HEK293T (cell line): ENCODE measurements at regions not wholly inside any gene's neighbourhood (a gene's known extent, or its start where the extent isn't known, plus 50 kb on each side); places are given as distances from the start of the nearest gene placed in this dataset.

ENCODE experiments used
- ARNT ChIP-seq: fragments of 450-650 bp; IDR thresholded peaks from 2 replicates; pipeline ENCODE4 v1.6.1; 2017; ENCODE audit warnings: mild to moderate bottlenecking
- BHLHE40 ChIP-seq: fragments of 450-650 bp; IDR thresholded peaks from 2 replicates; pipeline ENCODE4 v1.6.1; 2016; ENCODE audit warnings: mild to moderate bottlenecking, moderate library complexity, borderline replicate concordance
- CTBP1 ChIP-seq: fragments of 450-650 bp; IDR thresholded peaks from 2 replicates; pipeline ENCODE4 v1.6.1; 2016; ENCODE audit warnings: borderline replicate concordance
- FOXK2 ChIP-seq: fragments of 450-650 bp; IDR thresholded peaks from 2 replicates; pipeline ENCODE4 v1.6.1; 2016; ENCODE audit warnings: mild to moderate bottlenecking
- FOXM1 ChIP-seq: fragments of 450-650 bp; IDR thresholded peaks from 2 replicates; pipeline ENCODE4 v1.6.1; 2017; ENCODE audit warnings: mild to moderate bottlenecking, borderline replicate concordance
- HDGF ChIP-seq: fragments of 450-650 bp; IDR thresholded peaks from 2 replicates; pipeline ENCODE4 v1.6.1; 2017; ENCODE audit warnings: antibody characterized with exemption, borderline replicate concordance
- L3MBTL2 ChIP-seq: fragments of 450-650 bp; conservative IDR thresholded peaks from 2 replicates; pipeline ENCODE4 v1.6.1; 2016; ENCODE audit warnings: mild to moderate bottlenecking
- LEF1 ChIP-seq: fragments of 450-650 bp; IDR thresholded peaks from 2 replicates; pipeline ENCODE4 v1.6.1; 2017; ENCODE audit warnings: mild to moderate bottlenecking, borderline replicate concordance
- NFRKB ChIP-seq: fragments of 450-650 bp; IDR thresholded peaks from 2 replicates; pipeline ENCODE4 v1.6.1; 2016; ENCODE audit warnings: mild to moderate bottlenecking, moderate library complexity
- SUZ12 ChIP-seq: fragments of 450-650 bp; IDR thresholded peaks from 2 replicates; pipeline ENCODE4 v1.6.1; 2016; ENCODE audit warnings: mild to moderate bottlenecking
- TARDBP ChIP-seq: fragments of 450-650 bp; IDR thresholded peaks from 2 replicates; pipeline ENCODE4 v1.6.1; 2016
- ZNF384 ChIP-seq: fragments of 450-650 bp; IDR thresholded peaks from 2 replicates; pipeline ENCODE4 v1.6.1; 2016
- TF ChIP-seq, protein P1 (sequence below): fragments of 450-650 bp; IDR thresholded peaks from 2 replicates; pipeline ENCODE4 v1.6.1; 2016

DNA sequence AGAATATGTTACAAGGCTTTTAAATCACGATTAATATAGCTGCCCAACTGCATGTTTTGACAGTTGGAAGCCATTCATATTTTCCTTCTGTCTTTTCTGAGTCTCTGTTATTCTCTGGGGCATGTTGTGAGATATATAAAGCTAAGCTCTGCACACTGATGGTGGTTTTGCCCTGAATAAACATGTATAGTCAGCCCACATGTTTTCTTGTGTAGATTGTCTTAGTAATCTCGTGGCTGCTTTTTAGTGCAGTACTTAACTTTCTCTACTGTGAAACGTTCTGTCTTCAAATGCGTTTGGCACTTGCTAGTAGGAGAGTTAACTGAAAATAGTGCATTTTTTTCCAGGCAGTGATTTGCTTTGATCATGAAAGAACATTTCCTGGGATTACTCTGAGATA, 268.5 kb downstream of the DNAJB9 start:
- no peak for TF ChIP-seq ZNF384
- no peak for TF ChIP-seq ARNT
- no peak for TF ChIP-seq L3MBTL2
- no peak for TF ChIP-seq FOXM1
- no peak for TF ChIP-seq FOXK2
- TF ChIP-seq HDGF: no peak
- TF ChIP-seq BHLHE40: no peak
- TF ChIP-seq NFRKB: no peak
- TF ChIP-seq TARDBP: no peak
- TF ChIP-seq, protein P1, sequence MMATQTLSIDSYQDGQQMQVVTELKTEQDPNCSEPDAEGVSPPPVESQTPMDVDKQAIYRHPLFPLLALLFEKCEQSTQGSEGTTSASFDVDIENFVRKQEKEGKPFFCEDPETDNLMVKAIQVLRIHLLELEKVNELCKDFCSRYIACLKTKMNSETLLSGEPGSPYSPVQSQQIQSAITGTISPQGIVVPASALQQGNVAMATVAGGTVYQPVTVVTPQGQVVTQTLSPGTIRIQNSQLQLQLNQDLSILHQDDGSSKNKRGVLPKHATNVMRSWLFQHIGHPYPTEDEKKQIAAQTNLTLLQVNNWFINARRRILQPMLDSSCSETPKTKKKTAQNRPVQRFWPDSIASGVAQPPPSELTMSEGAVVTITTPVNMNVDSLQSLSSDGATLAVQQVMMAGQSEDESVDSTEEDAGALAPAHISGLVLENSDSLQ: no peak
- no peak for TF ChIP-seq CTBP1
- TF ChIP-seq SUZ12: no peak
- TF ChIP-seq LEF1: no peak
